Hepatocyte (in vitro differentiated cells): ENCODE measurements at regions not wholly inside any gene's neighbourhood (a gene's known extent, or its start where the extent isn't known, plus 50 kb on each side); places are given as distances from the start of the nearest gene placed in this dataset.

Experiments
- DNase-seq: peaks from one replicate; pipeline ENCODE4 v3.0.0-alpha.2; 2016; ENCODE audit warnings: low spot score
- H2AFZ ChIP-seq: fragments of 200-600 bp; sonication (generic); 2 replicates; pipeline ENCODE4 v1.6.0; 2016; ENCODE audit warnings: antibody characterized with exemption, mild to moderate bottlenecking
- H3K27ac ChIP-seq: fragments of 200-600 bp; sonication (generic); 2 replicates; pipeline ENCODE4 v1.5.1; 2016; ENCODE audit warnings: mild to moderate bottlenecking
- H3K27me3 ChIP-seq: fragments of 200-600 bp; sonication (generic); 2 replicates; pipeline ENCODE4 v1.6.1; 2016
- H3K36me3 ChIP-seq: fragments of 200-600 bp; sonication (generic); replicated peaks from 2 replicates; pipeline ENCODE4 v1.5.1; 2016; ENCODE audit warnings: low read depth; ENCODE audit not compliant: insufficient read depth
- H3K4me1 ChIP-seq: fragments of 200-600 bp; sonication (generic); 2 replicates; pipeline ENCODE4 v1.5.1; 2016; ENCODE audit warnings: mild to moderate bottlenecking, moderate library complexity; ENCODE audit not compliant: insufficient read depth
- H3K4me2 ChIP-seq: fragments of 200-600 bp; sonication (generic); 2 replicates; pipeline ENCODE4 v1.6.0; 2016
- H3K4me3 ChIP-seq: fragments of 200-600 bp; sonication (generic); 2 replicates; pipeline ENCODE4 v1.5.1; 2016; ENCODE audit warnings: mild to moderate bottlenecking
- H3K79me2 ChIP-seq: fragments of 200-600 bp; sonication (generic); 2 replicates; pipeline ENCODE4 v1.6.0; 2017; ENCODE audit warnings: mild to moderate bottlenecking
- H3K9me2 ChIP-seq: fragments of 200-600 bp; sonication (generic); replicated peaks from 2 replicates; pipeline ENCODE4 v1.6.0; 2017; ENCODE audit warnings: mild to moderate bottlenecking; ENCODE audit not compliant: insufficient read depth
- H3K9me3 ChIP-seq: fragments of 200-600 bp; sonication (generic); 2 replicates; pipeline ENCODE4 v1.5.1; 2016; ENCODE audit warnings: low read depth, mild to moderate bottlenecking
- H4K20me1 ChIP-seq: fragments of 200-600 bp; sonication (generic); 2 replicates; pipeline ENCODE4 v1.6.0; 2016; ENCODE audit warnings: mild to moderate bottlenecking; ENCODE audit not compliant: insufficient read depth, poor library complexity, severe bottlenecking
- CTCF ChIP-seq: fragments of 200-600 bp; sonication (generic); IDR thresholded peaks from 2 replicates; pipeline ENCODE4 v1.5.1; 2016; ENCODE audit warnings: antibody characterized with exemption, mild to moderate bottlenecking; ENCODE audit not compliant: poor library complexity
- EZH2 ChIP-seq: fragments of 200-600 bp; sonication (generic); IDR thresholded peaks from 2 replicates; pipeline ENCODE4 v1.6.1; 2016; ENCODE audit warnings: antibody characterized with exemption, mild to moderate bottlenecking, borderline replicate concordance
- EZH2phosphoT487 ChIP-seq: fragments of 200-600 bp; sonication (generic); IDR thresholded peaks from one replicate; pipeline ENCODE4 v1.6.1; 2018; ENCODE audit warnings: antibody characterized with exemption, mild to moderate bottlenecking, low read depth, moderate library complexity; ENCODE audit not compliant: unreplicated experiment, severe bottlenecking
- WGBS: methylation state at CpG from one replicate; pipeline ENCODE4 v1.1.6; 2016; ENCODE audit warnings: low lambda C conversion rate; ENCODE audit errors: missing lambda C conversion rate; 5-methylcytosine and 5-hydroxymethylcytosine counted together

GRCh38 chr1:69483246-69483645 is 84.5 kb upstream of the LRRC7 start:
- Histone ChIP-seq H3K79me2 (no peaks in the 10 kb centered on the region), H3K9me2 (no peaks in the 10 kb centered on the region), H3K9me3 (no peaks in the 10 kb centered on the region), H3K4me1 (no peaks in the 10 kb centered on the region), H4K20me1 (no peaks in the 10 kb centered on the region), H3K4me2 (no peak overlapping the region), H2AFZ (no peak overlapping the region), H3K4me3 (no peak overlapping the region), H3K27ac (no peak overlapping the region), H3K27me3 (no peaks in the 10 kb centered on the region), H3K36me3 (no peaks in the 10 kb centered on the region)
- WGBS: 75% methylated on average over 2 of the region's 2 CpGs
- TF ChIP-seq CTCF (no peak), EZH2 (no peak), EZH2phosphoT487 (no peak)
- no peak for DNase-seq

GRCh38 chr1:69485616-69486015 is 82.1 kb upstream of the LRRC7 start:
- no peak overlapping the region for H2AFZ ChIP-seq
- H4K20me1 ChIP-seq: no peaks in the 10 kb centered on the region
- H3K36me3 ChIP-seq: no peaks in the 10 kb centered on the region
- TF ChIP-seq CTCF: no peak
- no peak for TF ChIP-seq EZH2phosphoT487
- no peak for TF ChIP-seq EZH2
- no peaks in the 10 kb centered on the region for H3K9me2 ChIP-seq
- no peak for DNase-seq
- no peak overlapping the region for H3K4me2 ChIP-seq
- no peaks in the 10 kb centered on the region for H3K27me3 ChIP-seq
- WGBS: 100% methylated on average over 1 of the region's 1 CpG
- H3K27ac ChIP-seq: no peak overlapping the region
- no peak overlapping the region for H3K4me3 ChIP-seq
- H3K79me2 ChIP-seq: no peaks in the 10 kb centered on the region
- H3K9me3 ChIP-seq: no peaks in the 10 kb centered on the region
- no peaks in the 10 kb centered on the region for H3K4me1 ChIP-seq

GRCh38 chr1:69491416-69491815 is 76.3 kb upstream of the LRRC7 start:
- Histone ChIP-seq H3K9me3 (no peaks in the 10 kb centered on the region), H3K79me2 (no peaks in the 10 kb centered on the region), H3K4me2 (no peak overlapping the region), H3K9me2 (no peaks in the 10 kb centered on the region), H3K27me3 (no peaks in the 10 kb centered on the region), H3K36me3 (no peaks in the 10 kb centered on the region), H3K4me3 (no peak overlapping the region), H3K27ac (no peak overlapping the region), H4K20me1 (no peaks in the 10 kb centered on the region), H3K4me1 (no peaks in the 10 kb centered on the region), H2AFZ (no peak overlapping the region)
- TF ChIP-seq EZH2phosphoT487 (no peak), CTCF (no peak), EZH2 (no peak)
- no peak for DNase-seq
- WGBS: 85% methylated on average over 2 of the region's 2 CpGs

GRCh38 chr1:69492286-69492685 is 75.4 kb upstream of the LRRC7 start:
- TF ChIP-seq CTCF (no peak), EZH2phosphoT487 (no peak), EZH2 (no peak)
- no peak overlapping the region for H2AFZ ChIP-seq
- H3K9me3 ChIP-seq: no peaks in the 10 kb centered on the region
- H3K4me3 ChIP-seq: no peak overlapping the region
- 70% methylated on average over 3 of the region's 3 CpGs for WGBS
- no peak overlapping the region for H3K27ac ChIP-seq
- no peaks in the 10 kb centered on the region for H3K79me2 ChIP-seq
- H3K4me1 ChIP-seq: no peaks in the 10 kb centered on the region
- H4K20me1 ChIP-seq: no peaks in the 10 kb centered on the region
- H3K27me3 ChIP-seq: no peaks in the 10 kb centered on the region
- DNase-seq: no peak
- H3K9me2 ChIP-seq: no peaks in the 10 kb centered on the region
- no peaks in the 10 kb centered on the region for H3K36me3 ChIP-seq
- no peak overlapping the region for H3K4me2 ChIP-seq
